GM18507 (cell line): ENCODE measurements at regions not wholly inside any gene's neighbourhood (a gene's known extent, or its start where the extent isn't known, plus 50 kb on each side); places are given as distances from the start of the nearest gene placed in this dataset.

Experiments
- DNase-seq: peaks from one replicate; pipeline ENCODE4 v3.0.0; 2011; ENCODE audit warnings: low read depth; ENCODE audit not compliant: insufficient read length; ENCODE audit errors: extremely low spot score
- FAIRE-seq: peaks from 2 replicates; lab custom pipeline; 2011; peaks lifted over from hg19 to GRCh38; lab: Jason Lieb, UNC

DNA sequence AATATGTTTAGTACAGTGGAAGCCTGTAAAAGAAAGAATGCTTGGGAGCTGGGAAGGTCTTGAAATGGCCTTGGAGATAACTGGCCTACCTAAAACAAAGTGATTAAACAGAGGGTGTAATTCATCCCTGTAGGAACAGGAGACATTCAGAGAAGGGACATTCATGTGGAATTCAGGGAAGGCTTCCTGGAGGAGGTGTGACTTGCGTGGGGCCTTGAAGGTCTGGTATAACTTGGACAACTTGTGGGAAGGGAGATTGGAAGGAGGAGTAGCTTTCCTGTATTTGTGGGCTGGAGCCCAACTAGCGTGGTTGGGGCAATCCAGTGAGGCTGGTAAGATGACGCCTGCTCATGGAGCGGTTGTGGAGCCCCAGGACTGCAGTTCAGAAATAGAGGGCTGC is 156.4 kb downstream of the AACS start:
- DNase-seq (no peak), FAIRE-seq (no peak)

DNA sequence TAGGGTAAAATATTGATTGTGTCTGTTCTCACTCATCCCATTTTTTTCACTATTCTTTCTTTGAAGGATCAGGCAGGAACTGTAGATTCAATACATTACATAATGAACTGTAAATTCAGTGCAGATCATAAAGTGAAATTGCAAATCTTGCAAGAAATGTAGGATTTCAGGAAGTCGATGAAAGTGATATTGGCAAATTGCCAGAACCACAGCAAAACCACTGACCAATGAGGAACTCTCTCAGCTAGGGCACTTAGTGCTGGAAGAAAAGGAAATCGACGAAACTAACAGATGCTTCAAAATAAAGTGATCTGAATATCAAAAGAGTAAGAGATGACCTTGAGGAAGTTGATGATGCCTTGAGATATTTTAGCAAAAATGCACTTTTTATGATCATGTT is 157.6 kb downstream of the AACS start:
- FAIRE-seq (no peak), DNase-seq (no peak)

GRCh38 chr12:125225641-125226040 is 160.4 kb downstream of the AACS start:
- FAIRE-seq (no peak), DNase-seq (no peak)

GRCh38 chr12:125228519-125229260 is 163.5 kb downstream of the AACS start:
- DNase-seq: no peak
- FAIRE-seq: no peak

DNA sequence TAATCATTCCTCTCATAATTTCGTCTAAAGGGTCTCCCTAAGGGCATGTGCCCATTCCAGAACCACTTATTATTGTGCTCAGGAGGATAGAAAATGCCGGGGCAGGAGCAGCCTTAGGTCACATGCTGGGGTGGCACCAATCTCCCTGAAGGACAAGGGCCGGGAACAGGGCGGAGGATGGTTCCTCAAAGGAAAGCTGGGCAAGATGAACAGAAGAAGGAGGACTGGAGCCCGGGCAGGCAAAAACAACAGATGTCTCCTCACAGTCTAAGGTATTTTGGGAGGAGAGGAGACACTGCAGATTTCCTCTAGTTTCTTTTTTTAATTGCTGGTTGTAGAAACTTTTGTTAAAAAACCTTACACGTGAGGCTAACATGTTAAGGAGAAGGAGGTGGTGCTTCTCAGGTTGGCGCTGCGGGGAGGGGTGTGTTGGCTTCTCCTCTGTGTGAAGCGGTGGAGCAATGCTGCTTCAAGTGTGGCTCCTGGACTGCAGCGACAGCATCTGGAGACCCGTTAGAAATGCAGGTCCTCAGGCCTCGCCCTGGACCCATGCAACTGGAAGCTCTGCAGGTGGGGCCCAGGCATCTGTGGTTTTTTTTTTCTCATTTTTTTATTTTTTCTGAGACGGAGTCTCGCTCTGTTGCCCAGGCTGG is 164.8 kb downstream of the AACS start:
- FAIRE-seq: no peak
- no peak for DNase-seq

DNA sequence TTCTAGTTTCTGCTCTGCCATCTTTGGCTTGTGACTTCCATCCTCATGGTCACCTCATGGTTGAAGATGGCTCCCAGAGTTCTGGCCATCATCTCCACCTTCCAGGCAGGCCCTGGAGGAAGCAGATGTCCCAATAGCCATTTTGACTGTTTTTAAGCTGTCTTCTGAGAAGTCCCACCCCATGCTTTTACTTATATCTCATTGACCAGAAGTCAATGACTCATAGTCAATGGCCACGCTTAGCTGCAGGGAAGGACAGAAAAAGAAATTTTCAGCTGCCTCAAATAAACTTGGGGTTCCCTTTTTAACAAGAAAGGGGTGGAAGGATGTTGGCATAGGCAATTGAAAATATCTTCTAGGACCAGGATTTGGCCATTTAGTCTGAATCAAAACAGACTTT is 168.1 kb downstream of the AACS start:
- no peak for DNase-seq
- no peak for FAIRE-seq

DNA sequence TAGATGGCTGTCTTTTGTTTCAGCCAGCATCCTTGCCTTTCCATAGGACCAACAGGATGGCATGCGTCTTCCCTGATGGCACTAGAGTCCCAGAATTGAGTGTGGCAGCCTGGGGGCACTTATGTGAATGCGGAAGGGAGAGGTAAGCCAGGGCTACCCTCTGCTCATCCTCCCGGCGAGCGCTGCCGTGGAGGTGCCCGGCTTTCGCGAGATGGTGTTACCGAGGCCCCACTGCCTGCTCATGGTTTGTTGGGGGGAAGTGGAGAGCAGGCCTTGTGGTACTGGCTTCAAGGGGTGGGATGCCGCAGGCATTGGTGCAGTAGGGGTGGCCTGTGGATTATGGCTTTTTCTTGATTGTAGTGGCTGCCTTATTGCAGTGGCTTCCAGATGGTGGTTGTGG is 174.3 kb downstream of the AACS start:
- DNase-seq: no peak
- no peak for FAIRE-seq

- DNase-seq (no peak), FAIRE-seq (no peak)
Observed at GRCh38 chr12:125240717-125241116, 175.5 kb downstream of the AACS start.

GRCh38 chr12:125243811-125244210 is 178.6 kb downstream of the AACS start:
- DNase-seq (no peak), FAIRE-seq (no peak)

GRCh38 chr12:125244338-125244737 is 179.1 kb downstream of the AACS start:
- FAIRE-seq (no peak), DNase-seq (no peak)

DNA sequence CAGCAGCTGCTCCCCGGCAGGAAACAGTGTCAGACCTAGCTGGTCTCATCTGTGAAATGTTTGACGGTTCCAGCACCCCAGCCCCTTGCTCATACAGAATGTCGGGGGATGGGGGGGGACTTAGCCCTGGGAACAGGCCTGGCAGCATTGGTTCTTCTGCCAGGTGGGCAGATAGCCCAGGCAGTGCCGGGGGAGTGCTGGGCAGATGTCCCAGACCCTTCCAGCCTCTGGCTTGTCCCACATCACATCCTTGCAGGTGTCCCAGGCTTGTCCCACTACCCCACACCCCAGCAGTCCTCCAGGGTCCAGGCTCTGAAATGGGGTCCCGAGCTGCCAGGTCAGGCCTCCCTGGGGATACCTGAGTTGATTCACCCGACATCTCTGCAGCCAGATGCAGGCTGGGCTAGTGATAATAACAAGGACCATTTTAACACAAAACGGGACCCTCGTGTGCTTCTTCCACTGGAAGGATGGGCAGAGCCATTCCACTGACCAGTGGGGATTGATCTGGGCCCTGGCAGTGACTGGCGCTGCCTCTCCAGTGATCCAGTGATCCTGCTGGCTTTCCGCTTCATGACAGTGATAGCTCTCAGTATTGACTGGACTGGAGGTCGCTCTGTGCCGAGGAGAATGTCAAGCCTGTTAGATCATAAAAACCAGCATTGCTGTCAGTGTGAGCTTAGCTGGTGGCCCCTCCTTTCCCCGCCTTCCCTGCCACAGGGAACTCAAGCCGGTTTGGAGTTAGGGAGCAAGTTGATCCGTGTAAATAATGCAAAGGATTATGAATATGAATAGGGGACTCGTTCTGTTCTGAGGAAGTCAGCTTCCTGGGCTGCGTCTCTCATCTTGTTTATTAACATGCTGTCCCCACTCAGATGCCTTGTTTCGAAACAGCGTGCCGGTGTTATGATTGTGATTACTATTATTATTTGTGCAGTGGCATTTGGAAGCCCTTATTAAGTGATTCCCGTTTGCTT is 180.6 kb downstream of the AACS start:
- DNase-seq (no peak), FAIRE-seq (no peak)

DNA sequence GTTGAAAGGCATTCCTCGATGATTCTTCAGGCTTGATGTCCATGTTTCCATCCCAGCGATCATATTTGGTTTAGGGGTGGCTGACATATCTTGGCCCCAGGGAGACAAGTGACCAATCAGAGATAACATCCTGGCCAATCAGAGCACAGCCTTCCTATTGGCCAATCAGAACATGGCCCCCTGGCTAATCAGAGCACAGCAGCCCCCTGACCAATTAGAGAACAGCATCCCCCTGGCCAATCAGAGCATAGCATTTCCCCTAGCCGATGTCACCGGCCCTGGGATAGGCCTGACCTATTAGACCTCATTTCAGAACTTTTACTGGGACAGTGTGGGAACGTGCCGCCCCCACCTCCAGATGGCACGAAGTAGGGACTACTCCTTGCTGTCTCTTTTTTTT is 182.2 kb downstream of the AACS start:
- DNase-seq: no peak
- no peak for FAIRE-seq

DNA sequence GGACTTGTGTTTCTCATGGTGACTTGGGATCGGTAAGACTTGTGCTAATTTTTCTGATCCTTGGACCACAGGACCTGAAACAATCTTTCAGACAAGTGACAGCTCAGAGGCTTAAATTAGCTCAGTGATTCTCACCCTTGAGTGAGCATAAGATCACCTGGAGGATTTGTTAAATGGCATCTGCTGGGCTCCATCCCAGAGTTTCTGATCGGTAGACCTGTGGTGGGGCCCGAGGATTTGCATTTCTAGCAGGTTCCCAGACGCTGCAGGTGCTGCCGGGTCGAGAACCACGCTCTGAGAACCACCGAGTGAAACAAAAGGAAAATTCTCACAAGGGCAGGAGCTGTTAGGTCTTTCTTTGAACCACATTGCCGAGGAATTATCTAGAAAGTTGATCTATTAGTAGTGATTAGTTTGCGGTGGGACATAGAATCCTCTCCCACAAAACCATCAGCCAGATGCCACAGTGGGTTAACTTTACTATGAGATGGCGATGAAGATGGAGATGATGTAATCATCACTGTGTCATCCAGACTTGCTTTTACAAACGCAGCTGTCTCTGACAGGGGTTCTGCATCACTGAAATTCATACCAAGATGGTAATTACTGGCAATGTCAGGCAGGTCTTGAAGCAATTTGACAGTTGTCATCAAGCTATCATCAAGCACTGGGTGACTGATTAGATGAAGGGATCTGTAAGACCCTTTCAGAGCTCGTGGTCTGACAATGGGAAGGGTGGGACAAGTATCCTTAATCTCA is 184.0 kb downstream of the AACS start:
- DNase-seq (no peak), FAIRE-seq (no peak)

DNA sequence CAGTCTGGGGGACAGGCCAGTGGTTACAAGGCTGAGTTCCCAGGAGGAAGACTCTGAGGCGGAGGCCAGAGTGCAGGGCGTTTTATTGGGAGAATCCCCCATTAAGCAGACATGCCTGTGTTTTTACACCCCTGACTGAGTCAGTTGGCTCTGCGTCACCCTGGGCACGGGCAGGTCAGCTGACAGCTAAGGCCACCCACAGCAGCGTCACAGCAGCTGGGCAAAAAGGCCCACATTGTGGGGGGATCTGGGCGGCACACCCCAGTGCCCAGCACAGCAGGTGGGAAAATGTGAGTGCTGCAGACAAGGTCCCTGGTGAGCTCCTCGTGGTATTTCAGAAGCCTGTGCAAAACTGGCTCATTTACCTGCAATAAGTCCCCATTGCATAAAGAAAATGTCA is 184.7 kb downstream of the AACS start:
- FAIRE-seq (no peak), DNase-seq (no peak)

DNA sequence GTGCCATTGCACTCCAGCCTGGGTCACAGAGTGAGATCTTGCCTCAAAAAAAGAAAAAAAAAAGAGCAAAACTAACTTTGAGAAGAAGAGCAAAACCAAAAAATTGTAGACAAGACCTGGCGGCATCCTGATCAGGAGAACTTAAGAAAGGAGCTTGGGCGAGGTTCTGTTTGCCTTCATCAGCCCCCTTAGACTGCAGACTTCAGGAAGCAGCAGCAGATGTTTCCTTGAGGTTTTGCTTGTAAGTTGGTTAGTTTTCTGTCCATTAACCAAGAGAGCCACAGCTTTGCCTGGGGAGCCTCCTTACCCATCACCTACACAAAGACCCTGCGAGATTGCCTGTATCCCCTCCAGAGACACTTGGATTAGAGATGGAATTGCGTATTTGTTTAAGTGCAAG is 189.0 kb downstream of the AACS start:
- FAIRE-seq: no peak
- no peak for DNase-seq

- DNase-seq: no peak
- no peak for FAIRE-seq
Observed at GRCh38 chr12:125254856-125255255, 189.6 kb downstream of the AACS start.

GRCh38 chr12:125255935-125256633 is 190.8 kb downstream of the AACS start:
- DNase-seq: no peak
- FAIRE-seq: no peak

- DNase-seq (no peak), FAIRE-seq (no peak)
Observed at GRCh38 chr12:125256634-125256936, 191.3 kb downstream of the AACS start.

GRCh38 chr12:125259178-125259867 is 194.1 kb downstream of the AACS start:
- no peak for FAIRE-seq

More at GRCh38 chr12:125259178-125259867, 194.1 kb downstream of the AACS start:
- DNase-seq: no peak
